Spinal cord (tissue), 9 donors: ENCODE measurements at regions not wholly inside any gene's neighbourhood (a gene's known extent, or its start where the extent isn't known, plus 50 kb on each side); places are given as distances from the start of the nearest gene placed in this dataset.

Experiments used
- DNase-seq, 6 donors: peaks; one replicate each; pipeline versions ENCODE4 v3.0.0 to v3.0.0-alpha.2; 2013 to 2015; ENCODE audit warnings: low spot score in 6 of 6, low read depth in 4 of 6
- H3K27ac ChIP-seq: one replicate; pipeline ENCODE4 v1.5.1; 2013; ENCODE audit warnings: low read depth, low read length, control low read depth
- H3K27me3 ChIP-seq: one replicate; pipeline ENCODE4 v1.6.1; 2013; ENCODE audit warnings: low read length; ENCODE audit not compliant: control insufficient read depth, insufficient read depth
- H3K36me3 ChIP-seq: one replicate; pipeline ENCODE4 v1.6.1; 2013; ENCODE audit warnings: low read length; ENCODE audit not compliant: control insufficient read depth, insufficient read depth
- H3K4me1 ChIP-seq: one replicate; pipeline ENCODE4 v1.6.1; 2013; ENCODE audit warnings: low read length; ENCODE audit not compliant: control insufficient read depth, insufficient read depth
- H3K4me3 ChIP-seq: one replicate; pipeline ENCODE4 v1.5.1; 2013; ENCODE audit warnings: low read depth, low read length, control low read depth
- H3K9me3 ChIP-seq: one replicate; pipeline ENCODE4 v1.6.1; 2013; ENCODE audit warnings: low read length; ENCODE audit not compliant: control insufficient read depth, insufficient read depth
- WGBS: methylation state at CpG from one replicate; pipeline ENCODE4 v1.1.5; 2013; ENCODE audit warnings: missing lambda C conversion rate; ENCODE audit not compliant: insufficient coverage; 5-methylcytosine and 5-hydroxymethylcytosine counted together
- donor health status: healthy.

- peak in 1 of 6 donors; percentile 12 for DNase-seq
- Histone ChIP-seq H3K27ac (no peak overlapping the region), H3K9me3 (no peaks in the 10 kb centered on the region), H3K36me3 (no peaks in the 10 kb centered on the region), H3K4me1 (no peaks in the 10 kb centered on the region), H3K4me3 (no peak overlapping the region), H3K27me3 (peaks cover 2% of the 10 kb centered on the region)
- 92% methylated on average over 5 of the region's 5 CpGs for WGBS
Observed at GRCh38 chr16:79914961-79915720, 314.6 kb upstream of the MAF start.

GRCh38 chr16:79912592-79913310, 312.2 kb upstream of the MAF start:
- H3K4me3 ChIP-seq: no peak overlapping the region
- no peak for DNase-seq
- H3K27me3 ChIP-seq: no peaks in the 10 kb centered on the region
- H3K4me1 ChIP-seq: no peaks in the 10 kb centered on the region
- no peaks in the 10 kb centered on the region for H3K36me3 ChIP-seq
- no peak overlapping the region for H3K27ac ChIP-seq
- WGBS: 92% methylated on average over 2 of the region's 7 CpGs
- H3K9me3 ChIP-seq: no peaks in the 10 kb centered on the region

GRCh38 chr16:79911660-79912059, 311.1 kb upstream of the MAF start:
- no peaks in the 10 kb centered on the region for H3K4me1 ChIP-seq
- H3K4me3 ChIP-seq: no peak overlapping the region
- 80% methylated on average over 1 of the region's 2 CpGs for WGBS
- H3K36me3 ChIP-seq: no peaks in the 10 kb centered on the region
- no peak overlapping the region for H3K27ac ChIP-seq
- no peaks in the 10 kb centered on the region for H3K27me3 ChIP-seq
- no peaks in the 10 kb centered on the region for H3K9me3 ChIP-seq
- no peak for DNase-seq

DNA sequence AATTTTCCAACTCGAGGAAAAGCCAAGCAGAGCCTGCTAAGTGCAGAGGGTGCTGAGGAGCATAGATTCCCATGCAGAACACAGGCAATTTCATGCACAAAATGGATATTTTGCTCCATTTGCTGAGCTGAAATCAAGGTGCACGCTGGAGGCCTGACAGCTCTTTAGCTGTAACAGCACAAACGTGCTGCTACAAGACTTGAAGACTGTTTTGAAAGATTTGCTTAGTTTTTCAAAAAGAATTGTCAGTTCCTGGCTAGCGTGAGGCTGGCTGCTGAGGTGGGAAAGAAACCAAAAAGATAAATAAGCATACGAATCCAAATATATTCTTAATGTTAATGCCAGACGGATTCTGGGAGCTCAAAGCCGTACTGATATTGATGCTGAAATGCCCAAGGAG, 309.0 kb upstream of the MAF start:
- H3K4me3 ChIP-seq: no peak overlapping the region
- no peaks in the 10 kb centered on the region for H3K27me3 ChIP-seq
- no peaks in the 10 kb centered on the region for H3K9me3 ChIP-seq
- 58% methylated on average over 4 of the region's 7 CpGs for WGBS
- H3K36me3 ChIP-seq: no peaks in the 10 kb centered on the region
- peak in 2 of 6 donors; percentile 28 to 80 for DNase-seq
- no peaks in the 10 kb centered on the region for H3K4me1 ChIP-seq
- H3K27ac ChIP-seq: no peak overlapping the region

- no peaks in the 10 kb centered on the region for H3K9me3 ChIP-seq
- no CpG with 5 or more reads among the region's 1 CpG for WGBS
- no peak for DNase-seq
- H3K36me3 ChIP-seq: no peaks in the 10 kb centered on the region
- H3K4me1 ChIP-seq: no peaks in the 10 kb centered on the region
- H3K27ac ChIP-seq: no peak overlapping the region
- no peaks in the 10 kb centered on the region for H3K27me3 ChIP-seq
- no peak overlapping the region for H3K4me3 ChIP-seq
Observed at GRCh38 chr16:79903471-79903870, 302.9 kb upstream of the MAF start.

GRCh38 chr16:79902351-79902750, 301.8 kb upstream of the MAF start:
- WGBS: 85% methylated on average over 4 of the region's 4 CpGs
- H3K4me3 ChIP-seq: no peak overlapping the region
- H3K4me1 ChIP-seq: no peaks in the 10 kb centered on the region

DNA sequence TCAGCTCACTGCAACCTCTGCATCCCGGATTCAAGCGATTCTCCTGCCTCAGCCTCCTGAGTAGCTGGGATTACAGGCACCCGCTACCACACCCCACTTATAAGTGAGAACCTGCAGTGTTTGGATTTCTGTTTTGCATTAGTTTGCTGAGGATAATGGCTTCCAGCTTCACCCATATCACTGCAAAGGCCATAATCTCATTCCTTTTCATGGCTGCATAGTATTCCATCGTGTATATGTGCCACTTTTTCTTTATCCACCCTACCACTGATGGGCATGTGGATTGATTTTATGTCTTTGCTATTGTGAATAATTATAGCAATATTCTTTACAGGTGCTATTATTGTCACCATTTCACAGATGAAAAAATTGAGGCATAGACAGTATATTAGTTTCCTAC, 301.0 kb upstream of the MAF start:
- Histone ChIP-seq H3K27me3 (no peaks in the 10 kb centered on the region), H3K27ac (no peak overlapping the region), H3K4me3 (no peak overlapping the region), H3K36me3 (no peaks in the 10 kb centered on the region), H3K9me3 (no peaks in the 10 kb centered on the region), H3K4me1 (no peaks in the 10 kb centered on the region)
- no peak for DNase-seq
- WGBS: no CpG with 5 or more reads among the region's 4 CpGs

More at GRCh38 chr16:79902351-79902750, 301.8 kb upstream of the MAF start:
- Histone ChIP-seq H3K27me3 (no peaks in the 10 kb centered on the region), H3K9me3 (no peaks in the 10 kb centered on the region), H3K36me3 (no peaks in the 10 kb centered on the region), H3K27ac (no peak overlapping the region)
- no peak for DNase-seq

DNA sequence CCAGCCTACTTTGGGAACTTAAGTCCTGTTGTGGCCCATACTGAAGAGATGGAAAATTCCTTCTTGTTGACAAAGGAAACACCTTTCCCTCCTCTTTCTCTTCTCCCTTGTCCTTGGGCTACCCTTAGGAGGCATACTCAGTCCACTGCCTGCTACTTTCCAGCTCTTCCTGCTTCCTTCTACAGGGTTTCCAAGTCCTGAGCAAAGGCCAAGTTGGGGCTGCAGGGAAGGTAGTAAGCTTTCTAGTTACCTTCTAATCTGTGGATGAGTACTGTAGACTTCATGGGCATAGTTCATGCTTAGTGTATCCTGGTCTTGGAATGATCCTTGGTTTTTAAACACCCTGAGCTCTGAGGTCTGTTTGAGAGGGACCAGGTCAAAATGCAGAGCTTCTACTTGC, 299.2 kb upstream of the MAF start:
- Histone ChIP-seq H3K36me3 (no peaks in the 10 kb centered on the region), H3K9me3 (no peaks in the 10 kb centered on the region), H3K4me3 (no peak overlapping the region), H3K27ac (peak overlapping the region; percentile 64), H3K4me1 (no peaks in the 10 kb centered on the region), H3K27me3 (no peaks in the 10 kb centered on the region)
- no peak for DNase-seq

GRCh38 chr16:79899316-79899715, 298.8 kb upstream of the MAF start:
- no peaks in the 10 kb centered on the region for H3K27me3 ChIP-seq
- no peaks in the 10 kb centered on the region for H3K4me1 ChIP-seq
- H3K9me3 ChIP-seq: no peaks in the 10 kb centered on the region
- WGBS: 60% methylated on average over 1 of the region's 3 CpGs
- no peak for DNase-seq
- H3K27ac ChIP-seq: no peak overlapping the region
- no peaks in the 10 kb centered on the region for H3K36me3 ChIP-seq
- H3K4me3 ChIP-seq: no peak overlapping the region

DNA sequence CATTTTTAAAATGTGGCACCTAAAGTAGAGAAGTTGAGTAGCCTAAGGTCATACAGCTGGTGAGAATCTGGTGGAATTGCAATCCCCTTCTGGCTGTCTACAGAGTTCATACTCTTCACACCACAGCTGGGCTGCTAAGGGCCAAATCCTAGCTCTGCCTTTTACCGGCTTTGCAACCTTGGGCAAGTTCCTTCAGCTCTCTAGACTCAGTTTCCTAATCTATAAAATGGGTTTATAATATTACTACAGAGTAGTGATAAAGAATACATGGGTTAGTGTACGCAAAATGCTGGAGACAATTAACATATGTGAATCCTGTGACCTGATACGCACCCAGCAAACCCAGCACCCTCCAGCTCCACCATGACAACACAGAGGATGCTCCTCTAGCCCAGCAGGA, 298.2 kb upstream of the MAF start:
- H3K9me3 ChIP-seq: no peaks in the 10 kb centered on the region
- WGBS: no CpG with 5 or more reads among the region's 3 CpGs
- no peak overlapping the region for H3K4me3 ChIP-seq
- DNase-seq: no peak
- no peak overlapping the region for H3K27ac ChIP-seq
- no peaks in the 10 kb centered on the region for H3K27me3 ChIP-seq
- no peaks in the 10 kb centered on the region for H3K36me3 ChIP-seq
- H3K4me1 ChIP-seq: no peaks in the 10 kb centered on the region
